ENCODE measurements at regions not wholly inside any gene's neighbourhood (a gene's known extent, or its start where the extent isn't known, plus 50 kb on each side); places are given as distances from the start of the nearest gene placed in this dataset.

DNA sequence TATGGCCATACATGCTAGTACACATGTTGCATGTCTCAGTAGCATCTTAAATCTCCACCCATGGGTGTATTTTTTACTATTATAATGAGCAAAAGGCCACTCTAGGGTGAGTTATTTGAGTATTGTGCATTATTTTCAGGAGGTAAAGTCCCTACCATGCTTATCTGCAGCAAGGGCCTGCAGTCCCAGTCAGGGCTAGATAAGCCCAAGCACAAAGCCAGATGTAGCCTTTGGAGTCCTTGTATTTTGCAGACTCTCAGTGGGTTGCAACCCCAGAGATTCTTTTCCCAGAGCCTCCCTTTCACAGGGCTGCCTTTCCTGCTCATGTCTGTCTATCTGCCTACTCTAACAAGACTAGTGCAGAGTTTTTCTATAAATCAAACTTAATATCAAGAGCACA lies 295.3 kb downstream of the IPO8 start:
- TF ChIP-seq, protein P1, sequence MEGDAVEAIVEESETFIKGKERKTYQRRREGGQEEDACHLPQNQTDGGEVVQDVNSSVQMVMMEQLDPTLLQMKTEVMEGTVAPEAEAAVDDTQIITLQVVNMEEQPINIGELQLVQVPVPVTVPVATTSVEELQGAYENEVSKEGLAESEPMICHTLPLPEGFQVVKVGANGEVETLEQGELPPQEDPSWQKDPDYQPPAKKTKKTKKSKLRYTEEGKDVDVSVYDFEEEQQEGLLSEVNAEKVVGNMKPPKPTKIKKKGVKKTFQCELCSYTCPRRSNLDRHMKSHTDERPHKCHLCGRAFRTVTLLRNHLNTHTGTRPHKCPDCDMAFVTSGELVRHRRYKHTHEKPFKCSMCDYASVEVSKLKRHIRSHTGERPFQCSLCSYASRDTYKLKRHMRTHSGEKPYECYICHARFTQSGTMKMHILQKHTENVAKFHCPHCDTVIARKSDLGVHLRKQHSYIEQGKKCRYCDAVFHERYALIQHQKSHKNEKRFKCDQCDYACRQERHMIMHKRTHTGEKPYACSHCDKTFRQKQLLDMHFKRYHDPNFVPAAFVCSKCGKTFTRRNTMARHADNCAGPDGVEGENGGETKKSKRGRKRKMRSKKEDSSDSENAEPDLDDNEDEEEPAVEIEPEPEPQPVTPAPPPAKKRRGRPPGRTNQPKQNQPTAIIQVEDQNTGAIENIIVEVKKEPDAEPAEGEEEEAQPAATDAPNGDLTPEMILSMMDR (IDR thresholded peaks at IDR 0.05; ENCODE audit: control insufficient read depth, extremely low read depth, insufficient read depth) = no peak
- no peak overlapping the region for H3K4me3 ChIP-seq (ENCODE audit: low read depth, low read length)
- no peak for DNase-seq (ENCODE audit: low read depth)

DNA sequence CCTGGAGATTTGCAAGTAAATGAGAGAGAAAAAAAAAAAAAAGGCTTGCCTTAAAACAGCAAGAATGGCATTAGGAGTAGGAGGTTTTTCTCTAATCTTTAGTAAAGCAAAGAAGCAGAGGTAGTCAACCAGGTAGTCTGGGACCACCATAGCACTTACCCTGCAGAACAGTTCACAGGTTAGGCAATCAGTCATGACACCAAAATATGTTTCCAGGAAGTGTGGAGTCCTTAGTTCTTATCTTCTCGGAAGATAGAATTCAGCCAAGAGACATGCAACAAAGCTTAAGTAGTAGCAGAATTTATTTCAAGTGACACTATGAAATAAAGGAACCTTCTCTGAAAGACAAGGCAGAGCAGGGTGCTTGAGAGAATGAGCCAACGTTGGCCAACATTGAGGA lies 295.8 kb downstream of the IPO8 start:
- TF ChIP-seq, protein P1 (IDR thresholded peaks at IDR 0.05; ENCODE audit: control insufficient read depth, extremely low read depth, insufficient read depth) = no peak
- no peak for DNase-seq (ENCODE audit: low read depth)
- H3K4me3 ChIP-seq (ENCODE audit: low read depth, low read length) = no peak overlapping the region

DNA sequence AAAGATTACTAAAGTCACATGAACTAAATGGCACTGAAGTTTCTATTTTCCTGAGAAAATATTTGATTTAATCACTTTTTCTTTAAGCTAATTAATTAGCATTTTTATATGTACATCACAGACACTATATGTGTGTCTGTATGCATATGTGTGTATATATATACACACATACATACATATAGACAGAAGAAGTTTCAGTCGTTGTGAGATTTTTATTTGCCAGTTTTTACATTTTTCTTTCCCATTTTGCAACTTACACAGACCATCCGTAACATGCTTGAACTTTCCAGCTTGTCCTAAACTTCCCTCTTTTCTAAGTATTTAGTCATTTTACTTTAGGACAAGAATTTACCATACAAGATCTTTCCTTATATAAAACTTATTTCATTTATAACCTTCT lies 299.1 kb downstream of the IPO8 start:
- TF ChIP-seq, protein P1 (IDR thresholded peaks at IDR 0.05; ENCODE audit: control insufficient read depth, extremely low read depth, insufficient read depth) = no peak
- H3K4me3 ChIP-seq (ENCODE audit: low read depth, low read length) = no peak overlapping the region
- DNase-seq (ENCODE audit: low read depth) = no peak

DNA sequence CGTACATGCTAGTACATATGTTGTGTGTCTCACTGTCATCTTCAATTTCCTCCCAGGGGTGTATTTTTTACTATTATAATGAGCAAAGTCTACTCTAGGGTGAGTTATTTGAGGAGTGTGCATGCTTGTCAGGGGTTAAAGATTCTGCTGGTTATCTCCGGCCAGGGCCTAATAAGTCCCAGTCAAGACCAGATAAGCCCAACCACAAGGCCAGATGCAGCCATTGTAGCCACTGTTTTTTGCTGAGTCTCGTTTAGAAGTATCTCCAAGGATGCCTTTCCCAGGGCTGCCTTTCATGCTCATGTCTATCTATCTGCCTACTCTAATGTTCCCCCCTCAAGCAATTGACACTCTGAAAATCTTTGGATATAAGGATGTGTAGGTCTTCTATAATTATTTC lies 300.5 kb downstream of the IPO8 start:
- TF ChIP-seq, protein P1 (IDR thresholded peaks at IDR 0.05; ENCODE audit: control insufficient read depth, extremely low read depth, insufficient read depth) = no peak
- H3K4me3 ChIP-seq (ENCODE audit: low read depth, low read length) = no peak overlapping the region
- DNase-seq (ENCODE audit: low read depth) = no peak

DNA sequence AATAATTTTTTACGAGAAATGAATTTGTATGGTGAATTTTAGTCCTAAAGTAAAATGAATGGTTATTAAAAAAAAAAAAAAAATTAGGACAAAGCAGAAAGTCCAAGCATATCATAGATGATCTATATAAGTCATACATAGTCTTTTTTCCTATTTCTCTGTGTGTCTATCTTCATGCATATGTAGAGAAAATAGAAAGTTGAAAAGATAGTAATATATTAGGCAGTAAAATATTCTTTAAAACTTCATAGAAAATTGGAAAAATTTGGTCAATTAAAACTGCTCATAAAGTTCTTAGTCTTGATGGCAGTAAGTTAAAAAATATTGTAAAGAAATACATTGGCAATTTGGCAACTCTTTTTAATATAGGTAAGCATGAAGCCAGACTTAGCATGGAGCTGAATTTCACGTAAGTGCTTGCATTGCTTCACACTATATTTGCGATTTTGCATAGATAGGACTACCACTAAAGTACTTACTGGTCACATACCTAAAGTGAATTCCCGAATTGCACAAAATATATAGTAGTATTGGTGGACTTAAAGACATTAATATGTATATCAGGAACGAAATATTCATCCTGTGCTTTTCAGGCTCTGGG lies 303.8 kb downstream of the IPO8 start:
- no peak for DNase-seq (ENCODE audit: low read depth)
- H3K4me3 ChIP-seq (ENCODE audit: low read depth, low read length) = no peak overlapping the region
- TF ChIP-seq, protein P1 (IDR thresholded peaks at IDR 0.05; ENCODE audit: control insufficient read depth, extremely low read depth, insufficient read depth) = no peak

DNA sequence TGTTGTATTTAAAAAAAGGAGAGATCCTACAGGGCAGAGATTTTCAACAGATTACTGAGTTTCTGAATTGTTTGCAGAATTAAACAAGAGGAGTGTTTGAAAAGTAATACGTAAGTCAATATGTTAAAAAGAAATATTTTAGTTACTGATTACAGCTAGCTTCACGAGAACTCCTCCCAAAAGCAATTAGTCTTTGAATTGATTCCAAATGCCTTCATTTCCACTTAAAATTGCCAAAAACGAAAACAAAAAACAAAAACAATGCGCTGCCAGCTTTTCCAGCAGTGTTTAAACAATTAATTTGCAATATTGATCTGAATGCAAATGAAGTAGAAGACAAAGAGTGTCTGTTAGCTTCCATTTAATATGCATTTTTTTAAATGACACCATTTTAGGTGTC lies 310.0 kb downstream of the IPO8 start:
- no peak overlapping the region for H3K4me3 ChIP-seq (ENCODE audit: low read depth, low read length)
- DNase-seq (ENCODE audit: low read depth) = no peak
- TF ChIP-seq, protein P1 (IDR thresholded peaks at IDR 0.05; ENCODE audit: control insufficient read depth, extremely low read depth, insufficient read depth) = no peak

DNA sequence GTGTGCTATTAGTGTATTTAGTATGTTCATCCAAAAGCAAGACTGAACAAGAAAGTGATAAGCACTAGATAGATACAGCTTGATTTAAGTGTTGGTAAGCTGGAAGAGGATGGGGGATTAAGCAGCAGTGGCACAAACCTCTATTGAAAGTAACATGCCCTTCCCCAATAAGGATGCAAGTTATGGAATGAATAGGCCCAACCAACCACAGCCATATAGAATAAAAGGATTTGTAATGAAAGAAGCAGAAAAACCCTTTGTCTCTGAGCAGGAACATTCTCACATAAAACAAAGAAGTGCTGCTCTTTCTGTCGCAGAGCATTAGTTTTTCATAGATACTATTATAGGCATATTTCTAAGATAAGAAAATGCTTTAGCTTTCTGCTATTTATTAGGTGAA lies 310.7 kb downstream of the IPO8 start:
- TF ChIP-seq, protein P1 (IDR thresholded peaks at IDR 0.05; ENCODE audit: control insufficient read depth, extremely low read depth, insufficient read depth) = no peak
- DNase-seq (ENCODE audit: low read depth) = no peak
- H3K4me3 ChIP-seq (ENCODE audit: low read depth, low read length) = no peak overlapping the region

All from LNCaP clone FGC (cell line).